SK-N-SH treated with all-trans-retinoic acid at 6 μM for 48 hours (cell line): ENCODE measurements at regions not wholly inside any gene's neighbourhood (a gene's known extent, or its start where the extent isn't known, plus 50 kb on each side); places are given as distances from the start of the nearest gene placed in this dataset.

Experiments
- ARNTL ChIP-seq: fragments of 450-650 bp; formaldehyde crosslinking; IDR thresholded peaks from 2 replicates; pipeline ENCODE4 v1.5.0; 2020; ENCODE audit warnings: low read depth, mild to moderate bottlenecking, moderate library complexity, borderline replicate concordance
- BACH2 ChIP-seq: fragments of 250-450 bp; sonication (Bioruptor Pico); IDR thresholded peaks from 2 replicates; pipeline ENCODE4 v1.9.0; 2021; ENCODE audit warnings: mild to moderate bottlenecking, borderline replicate concordance
- CSRNP3 ChIP-seq: fragments of 250-450 bp; sonication (Bioruptor Pico); IDR thresholded peaks from 2 replicates; pipeline ENCODE4 v1.5.1; 2021; ENCODE audit warnings: mild to moderate bottlenecking, moderate library complexity
- ESRRG ChIP-seq: fragments of 250-450 bp; sonication (Bioruptor Pico); IDR thresholded peaks from 2 replicates; pipeline ENCODE4 v1.6.1; 2021; ENCODE audit warnings: mild to moderate bottlenecking
- OSR1 ChIP-seq: fragments of 250-450 bp; sonication (Bioruptor Pico); IDR thresholded peaks from 2 replicates; pipeline ENCODE4 v1.8.0; 2022; ENCODE audit warnings: moderate library complexity, mild to moderate bottlenecking, inconsistent platforms
- PATZ1 ChIP-seq: fragments of 250-450 bp; sonication (Bioruptor Pico); IDR thresholded peaks from 2 replicates; pipeline ENCODE4 v1.8.0; 2020; ENCODE audit warnings: mild to moderate bottlenecking, moderate library complexity, borderline replicate concordance
- RARB ChIP-seq: fragments of 250-450 bp; sonication (Bioruptor Pico); IDR thresholded peaks from 2 replicates; pipeline ENCODE4 v1.8.0; 2021; ENCODE audit warnings: mild to moderate bottlenecking, moderate library complexity
- TOX ChIP-seq: fragments of 250-450 bp; sonication (Bioruptor Pico); IDR thresholded peaks from 2 replicates; pipeline ENCODE4 v1.8.0; 2021; ENCODE audit warnings: mild to moderate bottlenecking, moderate library complexity, borderline replicate concordance
- ZC3H10 ChIP-seq: fragments of 250-450 bp; sonication (Bioruptor Pico); IDR thresholded peaks from 2 replicates; pipeline ENCODE4 v1.5.1; 2021; ENCODE audit warnings: mild to moderate bottlenecking, moderate library complexity
- ZFP30 ChIP-seq: fragments of 450-650 bp; formaldehyde crosslinking; IDR thresholded peaks from 2 replicates; pipeline ENCODE4 v1.5.0; 2022; ENCODE audit warnings: mild to moderate bottlenecking, moderate library complexity
- ZNF70 ChIP-seq: fragments of 450-650 bp; formaldehyde crosslinking; IDR thresholded peaks from 2 replicates; pipeline ENCODE4 v1.5.0; 2020; ENCODE audit warnings: mild to moderate bottlenecking, moderate library complexity
- TF ChIP-seq, protein P1 (sequence below): fragments of 250-450 bp; sonication (Bioruptor Pico); IDR thresholded peaks from 2 replicates; pipeline ENCODE4 v1.5.0; 2020; ENCODE audit warnings: mild to moderate bottlenecking, moderate library complexity

- no peak for TF ChIP-seq ZNF70 (CRISPR knock-in tag)
- TF ChIP-seq ZC3H10 (CRISPR knock-in tag), result no peak
- TF ChIP-seq ARNTL (CRISPR knock-in tag), result no peak
- no peak for TF ChIP-seq OSR1 (CRISPR knock-in tag)
- TF ChIP-seq ZFP30 (CRISPR knock-in tag), result no peak
- TF ChIP-seq PATZ1, result no peak
- no peak for TF ChIP-seq CSRNP3 (CRISPR knock-in tag)
- TF ChIP-seq RARB (CRISPR knock-in tag), result no peak
- TF ChIP-seq, protein P1, sequence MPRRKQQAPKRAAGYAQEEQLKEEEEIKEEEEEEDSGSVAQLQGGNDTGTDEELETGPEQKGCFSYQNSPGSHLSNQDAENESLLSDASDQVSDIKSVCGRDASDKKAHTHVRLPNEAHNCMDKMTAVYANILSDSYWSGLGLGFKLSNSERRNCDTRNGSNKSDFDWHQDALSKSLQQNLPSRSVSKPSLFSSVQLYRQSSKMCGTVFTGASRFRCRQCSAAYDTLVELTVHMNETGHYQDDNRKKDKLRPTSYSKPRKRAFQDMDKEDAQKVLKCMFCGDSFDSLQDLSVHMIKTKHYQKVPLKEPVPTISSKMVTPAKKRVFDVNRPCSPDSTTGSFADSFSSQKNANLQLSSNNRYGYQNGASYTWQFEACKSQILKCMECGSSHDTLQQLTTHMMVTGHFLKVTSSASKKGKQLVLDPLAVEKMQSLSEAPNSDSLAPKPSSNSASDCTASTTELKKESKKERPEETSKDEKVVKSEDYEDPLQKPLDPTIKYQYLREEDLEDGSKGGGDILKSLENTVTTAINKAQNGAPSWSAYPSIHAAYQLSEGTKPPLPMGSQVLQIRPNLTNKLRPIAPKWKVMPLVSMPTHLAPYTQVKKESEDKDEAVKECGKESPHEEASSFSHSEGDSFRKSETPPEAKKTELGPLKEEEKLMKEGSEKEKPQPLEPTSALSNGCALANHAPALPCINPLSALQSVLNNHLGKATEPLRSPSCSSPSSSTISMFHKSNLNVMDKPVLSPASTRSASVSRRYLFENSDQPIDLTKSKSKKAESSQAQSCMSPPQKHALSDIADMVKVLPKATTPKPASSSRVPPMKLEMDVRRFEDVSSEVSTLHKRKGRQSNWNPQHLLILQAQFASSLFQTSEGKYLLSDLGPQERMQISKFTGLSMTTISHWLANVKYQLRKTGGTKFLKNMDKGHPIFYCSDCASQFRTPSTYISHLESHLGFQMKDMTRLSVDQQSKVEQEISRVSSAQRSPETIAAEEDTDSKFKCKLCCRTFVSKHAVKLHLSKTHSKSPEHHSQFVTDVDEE (CRISPR knock-in tag), result no peak
- TF ChIP-seq ESRRG (CRISPR knock-in tag), result no peak
- TF ChIP-seq BACH2, result no peak
- TF ChIP-seq TOX (CRISPR knock-in tag), result no peak
These were observed 204.5 kb downstream of the ACKR3 start for GRCh38 chr2:236774171-236774570.
